MM.1S (cell line): ENCODE measurements at regions not wholly inside any gene's neighbourhood (a gene's known extent, or its start where the extent isn't known, plus 50 kb on each side); places are given as distances from the start of the nearest gene placed in this dataset.

Source experiments
- EZH2 ChIP-seq: fragments of 300-600 bp; sonication (generic); optimal IDR thresholded peaks from 2 replicates; pipeline ENCODE3; 2017; ENCODE audit warnings: low read depth, mild to moderate bottlenecking, antibody characterized with exemption, low read length, mixed read lengths
- TF ChIP-seq, protein P1 (sequence below): fragments of 300-600 bp; sonication (generic); IDR thresholded peaks from 2 replicates; pipeline ENCODE4 v1.5.1; 2016; ENCODE audit warnings: antibody characterized with exemption, low read length, mixed read lengths

DNA sequence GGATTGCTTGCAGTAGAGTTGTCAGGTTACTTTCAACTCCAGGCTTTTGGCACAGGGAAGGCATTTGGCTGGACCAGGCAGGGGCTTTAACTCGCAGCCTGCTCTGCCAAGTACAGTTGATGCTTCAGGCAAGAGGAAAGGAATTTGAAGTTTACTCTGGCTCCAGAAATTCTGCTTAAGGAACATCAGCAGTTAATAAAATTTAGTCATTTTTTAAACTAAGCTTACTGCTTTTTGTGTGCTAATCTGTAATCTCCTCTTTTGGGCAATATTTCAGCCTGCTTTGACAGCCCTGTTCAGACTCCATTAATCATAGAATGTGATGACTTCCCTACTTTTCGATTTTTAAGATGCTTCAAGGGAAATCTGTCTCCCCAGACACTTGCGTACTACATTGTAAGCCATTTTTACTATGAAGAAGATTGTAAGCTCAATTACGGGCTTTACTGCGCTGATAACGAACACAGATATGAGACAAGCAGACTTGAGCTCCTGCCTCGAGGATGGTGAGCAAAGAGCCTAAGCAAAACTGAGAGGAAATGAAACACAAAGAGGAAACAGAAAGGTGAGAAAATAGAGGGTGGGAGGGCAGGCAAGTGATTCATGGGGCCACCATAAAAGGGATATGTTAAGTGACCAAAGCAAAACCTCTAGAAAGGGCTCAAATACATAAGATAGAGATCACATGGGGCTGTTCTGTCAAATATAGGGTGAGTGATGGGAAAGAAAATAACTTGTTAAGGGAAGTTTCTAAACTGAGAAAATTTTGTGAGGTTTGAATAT, 76.6 kb upstream of the VAV3 start:
- TF ChIP-seq, protein P1, sequence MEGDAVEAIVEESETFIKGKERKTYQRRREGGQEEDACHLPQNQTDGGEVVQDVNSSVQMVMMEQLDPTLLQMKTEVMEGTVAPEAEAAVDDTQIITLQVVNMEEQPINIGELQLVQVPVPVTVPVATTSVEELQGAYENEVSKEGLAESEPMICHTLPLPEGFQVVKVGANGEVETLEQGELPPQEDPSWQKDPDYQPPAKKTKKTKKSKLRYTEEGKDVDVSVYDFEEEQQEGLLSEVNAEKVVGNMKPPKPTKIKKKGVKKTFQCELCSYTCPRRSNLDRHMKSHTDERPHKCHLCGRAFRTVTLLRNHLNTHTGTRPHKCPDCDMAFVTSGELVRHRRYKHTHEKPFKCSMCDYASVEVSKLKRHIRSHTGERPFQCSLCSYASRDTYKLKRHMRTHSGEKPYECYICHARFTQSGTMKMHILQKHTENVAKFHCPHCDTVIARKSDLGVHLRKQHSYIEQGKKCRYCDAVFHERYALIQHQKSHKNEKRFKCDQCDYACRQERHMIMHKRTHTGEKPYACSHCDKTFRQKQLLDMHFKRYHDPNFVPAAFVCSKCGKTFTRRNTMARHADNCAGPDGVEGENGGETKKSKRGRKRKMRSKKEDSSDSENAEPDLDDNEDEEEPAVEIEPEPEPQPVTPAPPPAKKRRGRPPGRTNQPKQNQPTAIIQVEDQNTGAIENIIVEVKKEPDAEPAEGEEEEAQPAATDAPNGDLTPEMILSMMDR = no peak
- TF ChIP-seq EZH2 = no peak
